ENCODE measurements at regions not wholly inside any gene's neighbourhood (a gene's known extent, or its start where the extent isn't known, plus 50 kb on each side); places are given as distances from the start of the nearest gene placed in this dataset.

DNA sequence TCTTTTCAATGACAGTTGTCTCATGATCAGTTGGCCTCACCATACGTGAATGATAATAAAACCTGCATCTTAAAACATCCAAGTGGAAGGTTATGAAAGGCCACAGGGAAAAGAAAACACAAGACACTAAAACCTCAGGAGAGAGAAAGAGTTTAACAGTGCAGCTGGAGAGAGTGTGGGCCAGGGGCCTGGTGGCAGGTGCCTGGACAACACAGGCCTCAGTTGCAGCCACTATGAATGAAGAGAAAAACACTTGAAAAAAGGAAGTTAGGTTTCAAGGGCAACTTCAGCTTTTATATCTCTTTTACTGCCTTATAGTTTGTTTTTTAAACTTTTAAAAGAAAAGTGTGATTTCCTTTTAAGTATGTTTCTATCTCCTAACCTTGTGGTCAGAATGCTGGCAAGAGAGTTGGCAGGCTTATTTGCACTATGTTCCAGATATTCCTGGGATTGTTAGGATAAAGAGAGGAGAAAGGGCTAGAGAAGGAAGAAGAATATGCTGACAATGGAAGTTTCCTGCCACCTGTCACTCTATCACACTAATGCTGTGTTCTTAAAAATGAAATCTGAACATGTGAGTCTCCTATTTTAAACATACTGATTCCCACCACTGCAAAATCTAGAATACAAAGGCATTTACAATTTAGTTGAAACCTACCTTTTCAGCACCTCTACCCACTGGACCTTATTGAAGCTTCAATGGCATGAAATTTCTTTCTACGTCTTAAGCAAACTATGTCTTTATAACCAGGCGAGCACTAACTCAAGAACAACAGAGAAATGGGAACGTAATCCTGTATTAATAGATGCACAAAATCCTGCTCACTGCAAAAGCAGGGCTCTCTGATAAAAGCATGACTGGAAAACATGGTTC lies 222.4 kb downstream of the CD83 start:
- H3K27me3 Mint-ChIP-seq (ENCODE audit: insufficient read depth, low read depth, poor library complexity) = peaks cover 5% of the 10 kb centered on the region
- Histone ChIP-seq H4K20me1 (replicated peaks; ENCODE audit: insufficient read depth) (no peaks in the 10 kb centered on the region), H3K4me1 (ENCODE audit: insufficient read depth) (peaks cover 18% of the 10 kb centered on the region), H3K4me3 (no peak overlapping the region), H3K4me2 (no peak overlapping the region), H2AFZ (peak overlapping the region; percentile 64; the same call in 1 of the 2 replicates), H3F3A (replicated peaks; ENCODE audit: low read depth) (no peaks in the 10 kb centered on the region), H3K9me2 (ENCODE audit: insufficient read depth) (peaks cover 6% of the 10 kb centered on the region), H3K27me3 (ENCODE audit: insufficient read depth) (no peaks in the 10 kb centered on the region), H3K36me3 (ENCODE audit: insufficient read depth) (no peaks in the 10 kb centered on the region), H3K79me2 (replicated peaks; ENCODE audit: insufficient read depth) (no peaks in the 10 kb centered on the region), H3K27ac (ENCODE audit: low read depth) (no peak overlapping the region)
- H3K36me3 Mint-ChIP-seq (ENCODE audit: low read depth) = no peaks in the 10 kb centered on the region
- no peak for TF ChIP-seq NANOG (IDR thresholded peaks at IDR 0.05; ENCODE audit: borderline replicate concordance)
- TF ChIP-seq STAT1 (IDR thresholded peaks at IDR 0.05; ENCODE audit: unreplicated experiment) = no peak
- no peak for TF ChIP-seq JUNB (IDR thresholded peaks at IDR 0.05; ENCODE audit: unreplicated experiment)
- no peak for TF ChIP-seq ETS1 (IDR thresholded peaks at IDR 0.05)
- no peak for TF ChIP-seq EZH2 (IDR thresholded peaks at IDR 0.05; ENCODE audit: low read depth, unreplicated experiment)
- no peak for TF ChIP-seq CREB1 (CRISPR knock-in tag; IDR thresholded peaks at IDR 0.05; ENCODE audit: low read depth)
- TF ChIP-seq ZNF462 (CRISPR knock-in tag; IDR thresholded peaks at IDR 0.05) = no peak
- TF ChIP-seq EZH2phosphoT487 (IDR thresholded peaks at IDR 0.05; ENCODE audit: unreplicated experiment) = no peak
- TF ChIP-seq, protein P1, sequence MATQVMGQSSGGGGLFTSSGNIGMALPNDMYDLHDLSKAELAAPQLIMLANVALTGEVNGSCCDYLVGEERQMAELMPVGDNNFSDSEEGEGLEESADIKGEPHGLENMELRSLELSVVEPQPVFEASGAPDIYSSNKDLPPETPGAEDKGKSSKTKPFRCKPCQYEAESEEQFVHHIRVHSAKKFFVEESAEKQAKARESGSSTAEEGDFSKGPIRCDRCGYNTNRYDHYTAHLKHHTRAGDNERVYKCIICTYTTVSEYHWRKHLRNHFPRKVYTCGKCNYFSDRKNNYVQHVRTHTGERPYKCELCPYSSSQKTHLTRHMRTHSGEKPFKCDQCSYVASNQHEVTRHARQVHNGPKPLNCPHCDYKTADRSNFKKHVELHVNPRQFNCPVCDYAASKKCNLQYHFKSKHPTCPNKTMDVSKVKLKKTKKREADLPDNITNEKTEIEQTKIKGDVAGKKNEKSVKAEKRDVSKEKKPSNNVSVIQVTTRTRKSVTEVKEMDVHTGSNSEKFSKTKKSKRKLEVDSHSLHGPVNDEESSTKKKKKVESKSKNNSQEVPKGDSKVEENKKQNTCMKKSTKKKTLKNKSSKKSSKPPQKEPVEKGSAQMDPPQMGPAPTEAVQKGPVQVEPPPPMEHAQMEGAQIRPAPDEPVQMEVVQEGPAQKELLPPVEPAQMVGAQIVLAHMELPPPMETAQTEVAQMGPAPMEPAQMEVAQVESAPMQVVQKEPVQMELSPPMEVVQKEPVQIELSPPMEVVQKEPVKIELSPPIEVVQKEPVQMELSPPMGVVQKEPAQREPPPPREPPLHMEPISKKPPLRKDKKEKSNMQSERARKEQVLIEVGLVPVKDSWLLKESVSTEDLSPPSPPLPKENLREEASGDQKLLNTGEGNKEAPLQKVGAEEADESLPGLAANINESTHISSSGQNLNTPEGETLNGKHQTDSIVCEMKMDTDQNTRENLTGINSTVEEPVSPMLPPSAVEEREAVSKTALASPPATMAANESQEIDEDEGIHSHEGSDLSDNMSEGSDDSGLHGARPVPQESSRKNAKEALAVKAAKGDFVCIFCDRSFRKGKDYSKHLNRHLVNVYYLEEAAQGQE (IDR thresholded peaks at IDR 0.05; ENCODE audit: unreplicated experiment) = no peak
- TF ChIP-seq CTCF (conservative IDR thresholded peaks at IDR 0.05; ENCODE audit: low read depth in 2 of 2) = no peak
- TF ChIP-seq POLR2AphosphoS5 (IDR thresholded peaks at IDR 0.05; ENCODE audit: low read depth) = no peak
- TF ChIP-seq ZNF331 (CRISPR knock-in tag; IDR thresholded peaks at IDR 0.05; ENCODE audit: low read depth) = no peak
- TF ChIP-seq ZNF114 (CRISPR knock-in tag; IDR thresholded peaks at IDR 0.05) = no peak
- H3K27ac Mint-ChIP-seq = no peak overlapping the region
- peaks cover 22% of the 10 kb centered on the region for H3K4me1 Mint-ChIP-seq
- no peak for DNase-seq (ENCODE audit: low spot score)
- H3K4me3 Mint-ChIP-seq = no peak overlapping the region
- no peak for ATAC-seq
- H3K9me3 Mint-ChIP-seq = no peaks in the 10 kb centered on the region
